ENCODE measurements at regions not wholly inside any gene's neighbourhood (a gene's known extent, or its start where the extent isn't known, plus 50 kb on each side); places are given as distances from the start of the nearest gene placed in this dataset.

GRCh38 chr6:9732056-9732455 lies 682.8 kb downstream of the TFAP2A start:
- no peak for DNase-seq (ENCODE audit: low read depth, low spot score)
- TF ChIP-seq MAX (IDR thresholded peaks at IDR 0.05), result no peak
- TF ChIP-seq CEBPB (IDR thresholded peaks at IDR 0.05; ENCODE audit: low read depth), result no peak
- no peak for TF ChIP-seq ATF3 (IDR thresholded peaks at IDR 0.05)
- TF ChIP-seq EZH2 (IDR thresholded peaks at IDR 0.05), result no peak
- no peak for TF ChIP-seq SIN3A (IDR thresholded peaks at IDR 0.05; ENCODE audit: low read depth)
- no peak for TF ChIP-seq POLR2AphosphoS5 (IDR thresholded peaks at IDR 0.05; ENCODE audit: low read depth, low read length)
- no peak for TF ChIP-seq ELF1 (IDR thresholded peaks at IDR 0.05; ENCODE audit: borderline replicate concordance, low read depth)
- no peak for TF ChIP-seq POLR2A (IDR thresholded peaks at IDR 0.05; ENCODE audit: borderline replicate concordance, extremely low read depth, insufficient read depth, insufficient read length)
- no peak for TF ChIP-seq TCF7L2 (IDR thresholded peaks at IDR 0.05; ENCODE audit: borderline replicate concordance, extremely low read depth, insufficient read depth, insufficient read length)
- no peak for TF ChIP-seq ZNF274 (IDR thresholded peaks at IDR 0.05; ENCODE audit: low read depth, low read length)
- TF ChIP-seq FOSL1 (IDR thresholded peaks at IDR 0.05; ENCODE audit: low read depth), result no peak
- no peak for TF ChIP-seq EZH2phosphoT487 (IDR thresholded peaks at IDR 0.05; ENCODE audit: borderline replicate concordance)
- no peak for TF ChIP-seq ZBTB33 (IDR thresholded peaks at IDR 0.05; ENCODE audit: extremely low read depth, insufficient replicate concordance, low read length)
- TF ChIP-seq SRF (IDR thresholded peaks at IDR 0.05; ENCODE audit: low read depth), result no peak
- no peak for TF ChIP-seq REST (IDR thresholded peaks at IDR 0.05; ENCODE audit: low read depth)
- no peak for TF ChIP-seq CTCF (IDR thresholded peaks at IDR 0.05 in 2 of 3, conservative IDR thresholded peaks at IDR 0.05 in 1 of 3; ENCODE audit: borderline replicate concordance in 1 of 3, insufficient read depth in 1 of 3, low read depth in 2 of 3, low read length in 2 of 3)
- TF ChIP-seq ZFX (IDR thresholded peaks at IDR 0.05), result no peak
- ATAC-seq, result no peak
- Histone ChIP-seq H2AFZ (ENCODE audit: low read depth, low read length, poor library complexity, severe bottlenecking) (no peak overlapping the region), H3K4me3 (replicated peaks in 1 of 2; ENCODE audit: low read depth in 1 of 2, low read length in 2 of 2) (no peak overlapping the region), H3K79me2 (ENCODE audit: insufficient read depth, low read length) (no peaks in the 10 kb centered on the region), H3K27me3 (ENCODE audit: insufficient read depth, low read length) (no peaks in the 10 kb centered on the region), H4K20me1 (ENCODE audit: insufficient read depth) (no peaks in the 10 kb centered on the region), H3K4me2 (ENCODE audit: low read length) (no peak overlapping the region), H3K9me3 (ENCODE audit: control insufficient read depth in 1 of 2, insufficient read depth in 1 of 2, low read depth in 1 of 2, low read length in 2 of 2) (no peaks in the 10 kb centered on the region), H3K9me2 (ENCODE audit: insufficient read depth) (no peaks in the 10 kb centered on the region), H3K9ac (ENCODE audit: low read length) (no peak overlapping the region), H3K36me3 (ENCODE audit: control insufficient read depth in 1 of 2, insufficient read depth in 2 of 2, low read length in 2 of 2) (no peaks in the 10 kb centered on the region), H3K4me1 (ENCODE audit: control insufficient read depth in 1 of 2, insufficient read depth in 2 of 2, low read length in 2 of 2) (no peaks in the 10 kb centered on the region), H3K27ac (ENCODE audit: low read depth, low read length) (no peak overlapping the region)
- CTCF ChIA-PET, result no interaction called here
- no TSS peak for BruUV-seq (replicated peaks)
- RAD21 ChIA-PET (ENCODE audit: low non-redundant PET in 1 of 2, low total read pairs in 2 of 2, uncharacterized antibody in 2 of 2, unreplicated experiment in 2 of 2), result no interaction called here
- POLR2A ChIA-PET, result no interaction called here
- intact Hi-C loops (cut with micrococcal nuclease), result no loop called here
